HG03045 (cell line): ENCODE measurements at regions not wholly inside any gene's neighbourhood (a gene's known extent, or its start where the extent isn't known, plus 50 kb on each side); places are given as distances from the start of the nearest gene placed in this dataset.
"Not testable (repeated sequence)": the region's sequence is repeated elsewhere in the genome, so short reads cannot be mapped to it uniquely, and the experiment has no call there.

Experiments used
- ATAC-seq: cut with Tn5 transposase; IDR thresholded peaks from one replicate; pipeline ENCODE4 v1.9.1; 2021; ENCODE audit warnings: mild to moderate bottlenecking, moderate library complexity; ENCODE audit not compliant: unreplicated experiment

GRCh38 chr2:228369400-228370031, 188.0 kb upstream of the SPHKAP start:
- no peak for ATAC-seq

DNA sequence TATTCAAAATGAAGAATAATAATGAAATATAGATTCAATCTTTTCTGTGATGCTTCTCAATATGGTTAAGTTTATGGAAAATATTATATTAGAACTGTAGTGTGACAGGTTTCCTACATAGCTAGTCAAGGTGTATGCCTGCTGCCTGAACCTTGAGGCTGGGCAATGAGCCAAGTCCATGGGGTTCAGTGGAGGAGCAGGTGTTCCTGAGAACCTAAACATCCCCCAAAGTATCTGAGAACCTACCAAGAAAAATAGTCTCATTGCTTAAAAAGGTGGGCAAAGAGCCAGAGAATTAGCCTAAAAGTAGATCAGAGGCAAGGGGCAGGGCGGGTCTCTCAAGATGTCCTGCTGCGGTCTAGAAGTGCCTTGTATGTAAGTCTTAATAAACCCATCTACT, 185.9 kb upstream of the SPHKAP start:
- ATAC-seq, result no peak

DNA sequence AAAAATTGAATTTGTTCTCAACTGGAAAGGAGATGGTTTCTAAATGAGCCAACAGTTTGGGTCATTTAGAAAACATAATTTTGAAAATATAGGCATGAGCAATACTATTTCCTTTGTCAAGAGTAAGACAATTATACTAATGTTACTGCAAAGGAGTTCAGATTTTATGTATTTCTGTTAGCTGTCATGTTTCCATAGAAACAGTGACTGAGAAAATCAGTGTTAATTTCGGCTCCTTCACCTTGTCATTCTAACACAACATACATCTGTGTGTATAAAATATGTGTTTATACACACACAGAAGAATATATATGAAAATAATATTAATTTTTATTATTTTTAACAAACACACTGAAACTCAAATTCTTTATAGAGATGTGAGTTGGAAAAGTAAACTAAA, 178.0 kb upstream of the SPHKAP start:
- no peak for ATAC-seq

DNA sequence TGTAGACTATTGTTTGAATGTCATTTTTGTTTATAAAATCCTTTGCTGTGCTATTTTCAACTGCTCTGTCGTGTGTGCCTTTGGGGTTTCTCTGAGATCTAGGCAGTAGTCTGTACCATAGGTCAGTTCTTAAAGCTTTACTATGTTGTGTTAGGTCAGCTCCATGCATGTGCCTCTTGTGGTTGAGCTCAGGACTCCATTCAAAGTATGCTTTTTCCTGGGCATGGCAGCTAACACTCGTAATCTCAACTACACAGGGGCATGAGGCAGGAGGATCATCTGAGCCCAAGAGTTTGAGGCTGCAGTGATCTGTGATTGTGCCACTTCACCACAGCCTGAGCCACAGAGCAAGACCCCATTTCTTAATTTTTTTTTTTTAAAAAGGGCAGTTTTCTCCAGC, 174.4 kb upstream of the SPHKAP start:
- no peak for ATAC-seq

DNA sequence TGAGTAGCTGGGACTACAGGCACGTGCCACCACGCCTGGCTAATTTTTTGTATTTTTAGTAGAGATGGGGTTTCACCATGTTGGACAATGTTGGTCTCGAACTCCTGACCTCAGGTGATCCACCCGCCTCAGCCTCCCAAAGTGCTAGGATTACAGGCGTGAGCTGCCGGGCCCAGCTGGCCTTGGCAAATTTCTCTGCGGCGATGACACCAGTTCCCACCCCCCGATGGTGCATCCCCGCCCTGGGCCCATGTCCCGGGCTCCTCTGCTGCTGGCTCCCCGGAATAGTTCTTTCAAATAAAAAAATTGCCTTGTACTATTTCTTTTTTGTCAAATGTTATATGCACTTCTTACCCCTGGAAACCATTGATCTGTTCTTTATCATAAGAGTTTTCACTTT, 171.5 kb upstream of the SPHKAP start:
- not testable (repeated sequence) for ATAC-seq

- ATAC-seq, result no peak
Measured at GRCh38 chr2:228352048-228352447, 170.6 kb upstream of the SPHKAP start.

DNA sequence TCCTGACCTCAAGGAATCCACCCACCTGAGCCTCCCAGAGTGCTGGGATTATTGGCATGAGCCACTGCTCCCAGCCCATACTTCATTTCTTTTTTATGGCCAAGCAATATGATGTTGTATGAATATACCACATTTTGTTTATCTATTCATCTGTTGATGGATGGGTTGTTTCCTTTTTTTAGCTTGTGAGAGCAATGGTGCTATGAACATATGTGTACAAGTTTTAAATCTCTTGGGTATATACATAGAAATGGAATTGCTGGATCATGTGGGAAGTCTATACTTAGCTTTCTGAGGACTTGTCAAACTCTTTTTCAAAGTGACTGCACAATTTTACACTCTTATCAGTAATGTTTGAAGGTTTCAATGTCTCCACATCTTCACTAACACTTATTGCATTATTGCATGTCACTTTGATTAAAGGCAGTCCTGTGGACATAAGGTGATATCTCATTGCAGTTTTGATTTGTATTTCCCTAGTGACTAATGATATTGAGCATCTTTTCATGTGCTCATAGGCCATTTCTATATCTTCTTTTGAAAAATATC, 167.1 kb upstream of the SPHKAP start:
- no peak for ATAC-seq

DNA sequence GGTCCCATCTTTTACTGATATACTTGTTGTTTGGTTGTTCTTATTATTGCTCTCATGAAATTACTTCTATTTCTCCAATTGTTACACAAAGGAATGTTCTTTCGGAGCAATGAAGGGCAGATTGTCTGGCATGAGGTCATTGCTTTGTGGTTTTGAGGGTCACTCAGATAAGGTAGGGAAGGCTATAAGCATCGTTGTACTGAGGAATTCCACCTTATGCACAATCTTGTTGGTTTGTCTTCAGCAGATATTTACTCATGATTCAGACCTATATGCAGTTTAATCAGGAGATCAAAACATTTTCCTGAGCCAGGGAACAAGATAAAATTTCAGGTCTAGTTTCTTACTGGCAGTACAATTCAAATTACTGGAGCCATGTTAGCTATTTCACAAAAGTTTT, 163.0 kb upstream of the SPHKAP start:
- no peak for ATAC-seq

DNA sequence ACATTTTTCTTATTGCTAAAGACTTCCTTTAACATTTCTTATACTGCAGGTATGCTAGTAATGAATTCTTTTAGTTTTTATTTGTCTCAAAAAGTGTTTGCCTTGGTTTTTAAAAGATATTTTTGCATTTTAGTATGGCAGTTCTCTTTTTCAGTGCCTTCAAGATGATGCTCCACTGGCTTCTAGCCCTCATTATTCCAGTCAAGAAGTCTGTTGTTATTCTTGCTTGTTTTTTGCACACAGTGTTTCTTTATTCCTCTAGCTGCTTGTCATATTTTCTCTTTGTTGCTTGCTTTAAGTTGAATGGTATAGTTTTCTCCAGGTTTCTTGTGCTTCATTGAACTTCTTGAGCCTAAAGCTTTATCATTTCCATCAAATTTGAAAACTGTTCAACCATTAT, 158.0 kb upstream of the SPHKAP start:
- ATAC-seq, result no peak

GRCh38 chr2:228334180-228334579, 152.7 kb upstream of the SPHKAP start:
- no peak for ATAC-seq

- no peak for ATAC-seq
Measured at GRCh38 chr2:228329282-228329681, 147.8 kb upstream of the SPHKAP start.

DNA sequence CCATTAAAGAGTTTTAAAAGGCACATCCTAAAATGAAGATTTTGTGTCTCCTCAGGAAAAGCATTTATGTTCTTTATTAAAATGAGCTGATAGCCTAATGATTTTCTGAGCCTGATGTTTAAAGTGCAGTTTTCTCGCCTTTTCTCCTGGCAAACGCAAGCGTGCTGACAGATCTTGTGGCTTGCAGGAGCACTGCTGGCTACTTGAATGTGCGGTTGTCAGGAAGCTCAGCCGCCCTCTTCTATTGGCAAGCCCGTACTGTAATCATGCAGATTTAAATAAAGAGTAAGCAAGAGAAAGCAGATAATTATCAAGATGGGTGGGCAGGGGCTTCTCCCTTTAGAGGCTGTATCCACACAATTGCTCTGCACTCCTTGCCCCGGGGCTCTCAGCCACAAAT, 139.5 kb upstream of the SPHKAP start:
- ATAC-seq, result no peak

- ATAC-seq, result no peak
Measured at GRCh38 chr2:228318218-228318617, 136.7 kb upstream of the SPHKAP start.

DNA sequence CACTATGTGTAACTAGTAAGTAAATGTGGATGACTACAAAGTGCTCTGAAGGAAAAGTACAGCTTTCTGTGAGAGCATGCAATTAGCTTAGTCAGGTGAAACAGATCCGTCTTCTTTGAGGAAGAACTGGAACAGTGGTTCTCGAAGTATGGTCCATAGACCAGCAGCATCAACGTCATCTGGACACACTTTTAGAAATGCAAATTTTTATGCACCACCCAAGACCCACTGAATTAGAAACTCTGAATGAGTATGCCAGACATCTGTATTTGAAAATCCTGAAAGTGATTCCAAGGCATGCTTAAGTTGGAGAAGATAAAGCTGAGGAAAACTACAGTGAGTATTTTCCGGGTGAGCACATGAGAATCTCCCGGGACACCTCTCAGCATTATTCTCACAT, 130.7 kb upstream of the SPHKAP start:
- ATAC-seq, result no peak

DNA sequence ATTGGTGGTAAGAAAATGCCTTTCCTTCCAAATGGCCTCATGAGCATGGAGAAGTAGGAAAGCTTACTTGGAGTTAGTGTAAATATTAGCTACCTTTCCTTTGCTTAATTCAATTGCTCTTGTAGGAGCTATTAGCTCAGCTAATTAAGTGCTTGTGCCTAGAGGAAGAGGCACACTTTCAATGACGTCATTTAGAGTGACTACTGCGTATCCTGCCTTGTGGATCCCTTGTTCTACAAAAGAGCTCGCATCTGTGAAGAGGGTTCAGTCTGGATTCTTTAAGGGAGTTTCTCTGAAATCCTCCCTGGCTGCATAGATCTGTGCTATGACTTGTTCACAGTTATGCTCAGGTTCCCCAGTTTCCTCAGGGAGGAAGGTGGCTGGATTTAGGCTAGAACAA, 122.5 kb upstream of the SPHKAP start:
- ATAC-seq, result no peak

DNA sequence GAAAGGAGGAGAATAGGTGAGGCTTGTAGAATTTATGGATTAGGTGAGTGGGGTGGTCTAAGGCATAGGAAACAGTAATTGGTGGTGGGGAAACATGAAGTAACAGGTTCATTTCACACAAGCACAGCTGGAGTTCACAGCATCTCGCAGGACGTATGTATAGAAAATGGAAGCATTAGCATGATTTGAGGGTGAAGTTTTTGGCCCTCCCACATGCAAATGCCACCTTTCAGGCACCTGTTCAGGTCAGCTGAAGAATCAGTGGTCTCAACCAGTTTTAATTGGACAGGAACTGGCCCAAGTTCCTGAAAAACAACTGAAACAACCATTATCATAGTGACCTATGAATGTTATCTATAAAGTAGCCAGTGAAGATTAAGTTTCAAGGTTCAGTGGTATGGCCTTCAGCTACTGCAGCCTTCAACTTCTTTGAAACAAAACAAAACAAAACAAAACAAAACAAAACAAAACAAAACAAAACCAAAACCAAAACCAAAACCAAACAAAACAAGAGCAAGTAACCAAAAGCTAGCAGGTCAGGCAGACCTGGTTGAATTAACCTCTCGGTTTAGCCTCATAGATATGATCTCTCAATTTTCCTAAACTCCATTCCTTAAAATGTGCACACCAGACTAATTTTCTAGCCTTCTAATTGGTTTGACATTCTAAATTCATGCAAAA, 102.1 kb upstream of the SPHKAP start:
- ATAC-seq, result no peak

DNA sequence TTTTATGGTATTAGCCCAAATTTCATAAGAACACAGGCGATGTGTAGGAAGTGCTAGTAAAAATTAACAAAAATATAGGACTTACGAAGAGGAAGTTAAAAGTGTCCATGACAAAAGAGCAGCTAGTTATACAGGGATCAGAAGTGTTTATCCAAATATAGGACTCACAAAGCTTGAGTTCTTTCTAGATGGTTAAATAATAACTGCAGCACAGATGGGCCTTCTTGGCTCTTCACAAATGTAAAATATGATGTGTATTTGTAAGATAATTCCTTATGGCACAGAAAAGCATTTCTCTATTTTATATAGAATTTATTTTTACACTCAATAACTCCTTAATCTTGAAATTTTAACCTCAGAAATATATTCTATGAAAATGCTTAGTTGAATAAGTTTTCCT, 100.9 kb upstream of the SPHKAP start:
- ATAC-seq, result no peak

DNA sequence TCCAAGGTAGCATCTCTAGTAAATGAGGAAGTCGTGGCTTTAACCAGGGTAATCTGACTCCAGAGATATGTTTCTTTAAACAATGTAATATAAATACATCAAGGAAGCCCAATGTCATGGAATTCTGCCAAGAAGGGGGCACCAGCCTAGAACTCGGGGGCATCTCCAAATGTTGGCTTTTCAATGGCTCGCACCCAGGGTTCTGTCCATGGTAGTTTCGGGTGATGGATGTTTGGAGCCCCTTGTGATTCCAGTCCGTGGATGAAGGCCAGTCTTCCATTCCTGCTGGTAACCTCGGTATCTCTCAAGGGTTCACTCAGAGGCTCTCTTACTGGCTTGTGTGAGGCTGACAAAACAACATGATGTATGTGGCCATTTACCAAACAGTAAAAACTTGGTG, 91.7 kb upstream of the SPHKAP start:
- ATAC-seq, result no peak

DNA sequence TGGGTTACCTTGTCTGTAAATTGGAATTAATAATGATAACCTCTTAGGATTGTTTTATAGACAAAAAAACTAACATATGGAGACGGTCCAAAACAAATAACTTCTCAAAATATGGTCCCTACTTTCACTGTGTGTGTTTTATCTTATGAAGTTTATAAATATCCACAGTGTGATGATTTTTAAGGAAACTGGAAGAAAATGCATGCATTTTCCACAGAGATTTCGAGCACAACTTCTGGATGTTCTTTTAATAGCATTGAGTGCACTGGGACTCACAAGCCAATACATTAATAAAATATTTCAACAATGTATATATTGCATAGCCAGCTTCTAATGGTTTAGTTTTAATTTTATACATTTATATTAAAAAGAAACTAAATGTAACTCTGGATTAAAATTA, 87.9 kb upstream of the SPHKAP start:
- no peak for ATAC-seq

- ATAC-seq, result no peak
Measured at GRCh38 chr2:228268756-228269155, 87.3 kb upstream of the SPHKAP start.

DNA sequence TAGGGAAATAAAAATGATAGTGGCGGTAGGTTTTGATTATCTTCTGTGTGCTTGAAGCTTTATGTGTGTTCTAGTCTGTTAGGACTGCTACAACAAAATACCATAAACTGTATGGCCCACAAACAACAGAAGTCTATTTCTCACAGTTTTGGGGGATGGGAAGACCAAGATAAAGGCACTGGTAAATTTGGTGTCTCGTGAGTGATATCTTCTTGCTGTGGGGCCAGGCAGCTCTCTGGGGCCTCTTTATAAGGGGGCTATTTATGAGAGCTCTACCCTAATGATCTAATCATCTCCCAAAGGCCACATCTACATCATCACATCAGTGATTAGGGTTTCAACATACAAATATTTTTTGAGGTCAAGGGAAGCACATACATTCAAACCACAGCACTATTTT, 86.8 kb upstream of the SPHKAP start:
- no peak for ATAC-seq

- no peak for ATAC-seq
Measured at GRCh38 chr2:228263156-228263555, 81.7 kb upstream of the SPHKAP start.

DNA sequence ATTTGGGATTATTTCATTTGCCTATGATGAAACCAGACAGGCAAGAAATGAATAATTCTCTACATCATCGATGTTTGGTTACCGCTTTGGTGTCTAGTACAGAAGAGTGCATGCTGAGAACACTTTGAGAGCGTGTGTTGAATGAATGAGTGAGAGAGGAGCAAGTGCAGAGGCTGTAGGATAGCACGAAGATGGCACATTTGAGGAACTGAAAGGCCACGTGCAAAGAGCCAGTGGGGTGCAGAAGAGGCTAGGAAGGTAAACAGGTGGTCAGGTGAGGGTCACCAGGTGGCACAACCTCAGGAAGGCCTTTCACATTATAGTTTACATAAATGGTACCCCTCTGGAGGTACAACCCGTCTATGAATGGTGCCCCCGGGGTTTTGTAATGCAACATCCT, 80.1 kb upstream of the SPHKAP start:
- ATAC-seq, result no peak
